ENCODE measurements at regions not wholly inside any gene's neighbourhood (a gene's known extent, or its start where the extent isn't known, plus 50 kb on each side); places are given as distances from the start of the nearest gene placed in this dataset.

DNA sequence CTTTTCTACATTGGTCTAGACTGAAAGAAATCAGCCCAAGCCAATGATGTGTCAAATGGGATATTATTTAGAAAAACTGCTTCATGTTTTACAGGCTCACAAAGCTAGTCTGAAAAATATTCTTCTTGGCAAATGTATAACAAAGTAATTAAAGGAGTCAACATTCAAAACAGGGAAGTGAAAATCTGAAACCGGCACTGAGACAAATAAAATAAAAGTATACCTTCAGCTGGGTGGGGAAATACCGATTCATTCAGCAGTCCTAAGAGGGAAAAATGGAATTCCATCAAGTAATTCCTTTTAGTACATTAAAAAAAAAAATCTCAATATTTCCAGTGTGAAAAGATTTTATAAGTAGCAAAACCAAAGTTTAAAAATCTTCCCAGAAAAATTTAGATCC, 259.6 kb upstream of the SLC24A2 start:
- Histone ChIP-seq H3K9me3 (ENCODE audit: control insufficient read depth, insufficient read depth, low read length) (no peaks in the 10 kb centered on the region), H3K9ac (ENCODE audit: low read depth, low read length) (no peak overlapping the region), H3K4me1 (ENCODE audit: insufficient read depth, low read length) (no peaks in the 10 kb centered on the region), H3K36me3 (ENCODE audit: insufficient read depth, low read length) (no peaks in the 10 kb centered on the region)

DNA sequence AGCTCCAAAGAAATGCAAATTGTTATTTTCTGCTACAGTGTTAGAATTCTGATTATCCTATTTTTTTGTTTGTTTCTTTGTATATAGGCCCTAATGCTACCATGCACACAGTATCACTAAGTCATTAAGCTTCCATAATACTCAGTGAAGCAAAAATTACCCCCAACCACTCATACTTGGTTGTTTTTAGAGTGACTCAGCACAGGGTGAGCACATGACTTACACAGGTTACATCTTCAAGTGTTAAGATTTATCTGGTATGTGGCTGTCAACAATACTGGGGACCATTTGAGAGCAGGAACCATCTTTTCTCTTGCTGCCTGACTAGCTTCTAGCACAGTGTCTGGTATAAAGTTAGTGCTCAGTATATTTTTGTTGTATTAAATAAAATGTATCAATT, 255.8 kb upstream of the SLC24A2 start:
- Histone ChIP-seq H3K4me1 (ENCODE audit: insufficient read depth, low read length) (peaks cover 21% of the 10 kb centered on the region), H3K9me3 (ENCODE audit: control insufficient read depth, insufficient read depth, low read length) (no peaks in the 10 kb centered on the region), H3K36me3 (ENCODE audit: insufficient read depth, low read length) (no peaks in the 10 kb centered on the region), H3K9ac (ENCODE audit: low read depth, low read length) (no peak overlapping the region)

DNA sequence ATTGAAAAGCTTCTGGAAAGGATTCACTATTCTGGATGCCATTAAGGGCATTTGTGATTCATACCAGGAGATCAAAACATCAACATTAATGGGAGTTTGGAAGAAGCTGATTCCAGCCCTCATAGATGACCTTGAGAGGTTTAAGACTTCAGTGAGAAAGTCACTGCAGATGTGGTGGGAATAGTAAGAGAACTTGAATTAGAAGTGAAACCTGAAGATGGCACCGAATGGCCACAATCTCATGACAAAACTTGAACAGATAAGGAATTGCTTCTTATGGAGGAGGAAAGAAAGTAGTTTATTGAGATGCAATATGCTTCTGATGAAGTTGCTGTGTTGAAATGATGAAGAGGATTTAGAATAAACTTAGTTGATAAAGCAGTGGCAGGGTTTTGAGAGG, 254.6 kb upstream of the SLC24A2 start:
- Histone ChIP-seq H3K9ac (ENCODE audit: low read depth, low read length) (no peak overlapping the region), H3K36me3 (ENCODE audit: insufficient read depth, low read length) (no peaks in the 10 kb centered on the region), H3K9me3 (ENCODE audit: control insufficient read depth, insufficient read depth, low read length) (no peaks in the 10 kb centered on the region), H3K4me1 (ENCODE audit: insufficient read depth, low read length) (peaks cover 23% of the 10 kb centered on the region)

DNA sequence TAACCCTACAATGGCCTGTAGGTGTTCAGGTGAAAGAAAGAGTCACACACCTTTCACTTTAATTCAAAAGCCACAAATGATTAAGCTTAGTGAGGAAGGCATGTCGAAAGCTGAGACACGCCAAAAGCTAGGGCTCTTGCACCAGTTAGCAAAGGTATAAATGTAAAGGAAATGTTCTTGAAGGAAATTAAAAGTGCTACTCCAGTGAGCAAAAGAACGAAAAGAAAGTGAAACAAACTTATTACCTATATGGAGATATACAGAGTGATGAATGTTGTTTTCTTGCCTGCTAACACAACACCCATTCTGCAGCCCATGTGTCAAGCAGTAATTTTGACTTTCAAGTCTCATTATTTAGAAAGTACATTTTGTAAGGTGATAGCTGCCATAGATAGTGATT, 254.2 kb upstream of the SLC24A2 start:
- peaks cover 28% of the 10 kb centered on the region for H3K4me1 ChIP-seq (ENCODE audit: insufficient read depth, low read length)
- H3K36me3 ChIP-seq (ENCODE audit: insufficient read depth, low read length), result no peaks in the 10 kb centered on the region
- no peaks in the 10 kb centered on the region for H3K9me3 ChIP-seq (ENCODE audit: control insufficient read depth, insufficient read depth, low read length)
- no peak overlapping the region for H3K9ac ChIP-seq (ENCODE audit: low read depth, low read length)

DNA sequence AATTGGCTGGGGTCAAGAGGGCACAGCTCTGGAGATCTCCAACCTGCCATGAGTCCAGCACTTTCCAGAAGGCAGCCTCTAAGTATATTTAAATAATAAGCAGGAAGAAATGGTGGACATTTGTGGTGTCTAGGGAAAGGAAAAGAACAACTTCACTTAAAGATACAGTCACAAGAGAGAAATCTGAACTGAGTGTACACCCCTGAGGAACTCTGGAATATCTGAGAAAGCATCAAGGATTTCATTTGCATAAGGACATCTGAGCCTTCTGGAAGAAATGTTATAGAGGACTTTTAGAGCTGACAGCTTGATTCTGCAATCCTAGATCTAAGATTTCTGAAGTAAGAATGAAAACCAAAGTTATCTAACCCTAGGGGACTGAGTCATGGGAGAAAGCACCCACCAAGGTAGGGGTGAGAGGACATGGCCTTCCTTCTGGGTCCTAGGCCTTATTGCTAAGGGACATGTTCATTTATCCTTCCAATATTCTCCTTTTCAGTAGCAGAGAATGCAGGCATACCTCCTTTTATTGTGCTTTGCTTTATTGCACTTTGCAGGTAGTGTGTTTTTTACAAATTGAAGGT, 253.4 kb upstream of the SLC24A2 start:
- Histone ChIP-seq H3K9ac (ENCODE audit: low read depth, low read length) (no peak overlapping the region), H3K36me3 (ENCODE audit: insufficient read depth, low read length) (no peaks in the 10 kb centered on the region), H3K4me1 (ENCODE audit: insufficient read depth, low read length) (peaks cover 28% of the 10 kb centered on the region), H3K9me3 (ENCODE audit: control insufficient read depth, insufficient read depth, low read length) (no peaks in the 10 kb centered on the region)

DNA sequence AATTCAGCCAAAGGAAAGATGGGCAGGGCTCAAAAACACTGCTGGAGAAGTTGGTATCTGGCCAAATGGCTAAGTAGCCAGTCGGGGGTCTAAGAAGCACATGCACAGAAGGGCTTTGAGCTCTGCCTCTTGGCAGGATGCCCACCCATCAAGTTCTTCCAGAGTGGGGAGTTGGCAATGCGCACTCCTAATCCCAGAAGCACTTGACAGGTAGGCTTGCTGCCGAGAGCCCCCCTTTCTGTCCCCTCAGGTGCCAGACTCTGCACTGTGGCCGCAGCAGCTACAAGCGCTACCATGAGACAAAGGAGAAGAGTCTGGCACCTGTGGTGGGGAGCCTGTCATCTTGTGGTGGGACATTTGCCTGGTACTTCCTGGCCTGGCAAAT, 252.9 kb upstream of the SLC24A2 start:
- Histone ChIP-seq H3K36me3 (ENCODE audit: insufficient read depth, low read length) (no peaks in the 10 kb centered on the region), H3K9ac (ENCODE audit: low read depth, low read length) (no peak overlapping the region), H3K9me3 (ENCODE audit: control insufficient read depth, insufficient read depth, low read length) (no peaks in the 10 kb centered on the region), H3K4me1 (ENCODE audit: insufficient read depth, low read length) (peaks cover 28% of the 10 kb centered on the region)

DNA sequence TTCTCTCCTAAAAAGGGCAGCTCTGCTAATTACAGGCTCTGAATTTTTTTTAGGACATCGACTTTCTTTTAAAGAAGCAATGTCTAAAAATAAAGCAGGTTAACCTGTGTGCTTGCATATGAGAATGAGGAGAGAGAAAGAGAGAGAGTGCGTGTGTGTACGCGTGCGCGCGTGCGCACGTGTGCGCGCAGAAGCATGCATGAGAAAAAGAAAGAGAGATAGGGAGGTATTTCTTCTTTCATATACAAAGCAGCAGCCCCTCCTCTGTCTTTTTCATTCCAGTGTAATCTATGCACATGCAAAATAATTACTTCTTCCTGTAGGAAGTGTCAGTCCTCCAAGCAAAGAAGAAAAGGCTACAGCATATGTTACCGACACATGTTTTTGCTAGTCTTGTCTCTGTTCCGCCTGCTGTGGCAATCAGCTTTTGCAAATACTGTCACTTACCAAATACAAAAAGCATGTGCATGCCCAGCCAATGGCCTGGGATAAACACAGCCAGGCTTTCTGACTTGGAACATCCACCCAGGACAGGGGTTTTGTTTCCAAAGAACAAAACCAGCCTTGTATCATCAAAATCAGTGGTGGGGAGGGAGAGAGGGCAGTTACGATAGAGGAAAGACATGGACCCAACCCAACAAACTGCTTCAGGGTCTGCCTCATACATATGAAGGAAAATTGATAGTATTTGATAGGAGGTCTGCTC, 252.3 kb upstream of the SLC24A2 start:
- H3K36me3 ChIP-seq (ENCODE audit: insufficient read depth, low read length), result no peaks in the 10 kb centered on the region
- H3K9ac ChIP-seq (ENCODE audit: low read depth, low read length), result no peak overlapping the region
- H3K4me1 ChIP-seq (ENCODE audit: insufficient read depth, low read length), result peaks cover 28% of the 10 kb centered on the region
- no peaks in the 10 kb centered on the region for H3K9me3 ChIP-seq (ENCODE audit: control insufficient read depth, insufficient read depth, low read length)

DNA sequence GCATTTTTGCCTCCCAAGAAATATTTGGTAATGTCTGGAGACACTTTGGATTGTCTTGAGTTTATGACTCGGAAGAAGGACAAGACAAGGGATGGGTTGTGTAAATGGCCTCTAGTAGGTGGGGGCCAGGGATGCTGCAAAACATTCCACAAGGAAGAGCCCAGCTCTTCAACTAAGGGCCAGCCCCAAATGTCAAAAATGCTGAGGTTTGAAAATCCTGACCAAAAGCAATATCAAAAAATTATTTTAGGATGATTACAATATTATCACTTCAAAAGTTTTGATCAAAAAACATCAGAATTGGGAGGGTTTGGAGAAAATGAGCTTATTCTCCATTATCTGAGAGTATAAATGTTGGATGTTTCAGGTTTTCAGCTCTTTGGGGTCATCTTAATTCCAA, 248.9 kb upstream of the SLC24A2 start:
- Histone ChIP-seq H3K9ac (ENCODE audit: low read depth, low read length) (no peak overlapping the region), H3K36me3 (ENCODE audit: insufficient read depth, low read length) (no peaks in the 10 kb centered on the region), H3K4me1 (ENCODE audit: insufficient read depth, low read length) (peaks cover 28% of the 10 kb centered on the region), H3K9me3 (ENCODE audit: control insufficient read depth, insufficient read depth, low read length) (no peaks in the 10 kb centered on the region)

DNA sequence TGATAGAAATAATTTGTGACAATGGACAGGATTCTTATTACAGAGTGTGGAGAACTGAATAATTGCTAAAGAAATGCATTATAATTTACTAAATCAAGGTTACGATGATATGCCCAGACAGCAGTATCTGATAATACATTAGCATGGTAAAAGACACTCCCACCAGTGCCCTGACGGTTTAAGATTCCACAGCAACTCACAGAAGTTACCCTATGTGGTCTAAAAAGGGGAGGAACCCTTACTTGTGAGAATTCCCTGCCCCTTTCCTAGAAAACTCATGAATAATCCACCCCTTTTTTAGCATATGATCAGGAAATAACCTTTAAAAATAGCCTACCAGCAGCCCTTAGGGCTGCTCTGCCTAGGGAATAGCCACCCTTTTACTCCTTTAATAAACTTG, 244.7 kb upstream of the SLC24A2 start:
- H3K9ac ChIP-seq (ENCODE audit: low read depth, low read length), result no peak overlapping the region
- H3K4me1 ChIP-seq (ENCODE audit: insufficient read depth, low read length), result peaks cover 11% of the 10 kb centered on the region
- no peaks in the 10 kb centered on the region for H3K36me3 ChIP-seq (ENCODE audit: insufficient read depth, low read length)
- H3K9me3 ChIP-seq (ENCODE audit: control insufficient read depth, insufficient read depth, low read length), result no peaks in the 10 kb centered on the region

DNA sequence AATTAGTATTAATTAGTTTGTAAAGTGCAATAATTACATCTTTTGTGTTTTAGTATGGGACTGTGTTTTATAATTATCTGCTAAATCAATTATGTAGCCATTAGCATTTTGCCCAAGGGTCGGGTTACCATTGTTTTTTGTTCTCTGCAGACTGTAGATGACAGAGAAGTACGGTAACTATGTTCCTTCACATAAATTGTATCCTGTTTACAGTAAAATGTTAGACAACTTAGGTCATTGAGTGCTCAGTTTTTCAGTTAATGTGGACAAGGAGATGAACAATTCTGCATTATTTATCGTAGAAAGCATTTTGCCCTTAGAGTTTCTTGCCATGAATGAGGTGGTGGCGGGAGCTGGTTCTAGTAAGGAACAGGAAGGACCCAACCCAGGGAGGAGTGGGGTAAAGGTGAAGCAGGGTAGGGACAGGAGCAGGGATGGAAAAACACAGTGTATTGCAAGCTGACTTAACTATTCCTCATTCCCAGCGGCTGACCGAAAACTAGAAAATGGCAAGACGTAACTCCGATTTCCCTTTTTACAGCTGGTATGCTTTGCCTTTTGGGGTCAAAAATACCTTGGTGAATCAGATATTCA, 243.7 kb upstream of the SLC24A2 start:
- no peaks in the 10 kb centered on the region for H3K9me3 ChIP-seq (ENCODE audit: control insufficient read depth, insufficient read depth, low read length)
- peaks cover 5% of the 10 kb centered on the region for H3K4me1 ChIP-seq (ENCODE audit: insufficient read depth, low read length)
- H3K36me3 ChIP-seq (ENCODE audit: insufficient read depth, low read length), result no peaks in the 10 kb centered on the region
- H3K9ac ChIP-seq (ENCODE audit: low read depth, low read length), result no peak overlapping the region

DNA sequence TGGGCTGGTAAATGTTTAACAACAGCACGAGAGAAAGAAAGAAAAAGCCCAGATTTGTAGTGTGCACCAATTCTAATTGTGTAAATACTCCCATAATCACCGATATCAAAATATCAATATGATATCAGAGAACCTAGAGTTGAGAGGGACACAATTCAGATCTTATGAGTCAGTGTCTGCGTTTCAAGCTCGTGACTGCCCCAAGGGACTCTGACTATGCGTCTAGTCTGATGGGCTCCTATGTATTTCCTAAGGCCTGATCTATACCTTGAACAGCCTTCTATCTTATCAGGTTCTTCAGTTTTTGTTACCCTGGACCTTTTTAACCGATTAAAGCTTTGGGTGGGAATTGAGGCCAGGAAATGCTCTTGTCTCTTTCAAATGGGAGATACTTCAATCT, 243.0 kb upstream of the SLC24A2 start:
- Histone ChIP-seq H3K9me3 (ENCODE audit: control insufficient read depth, insufficient read depth, low read length) (no peaks in the 10 kb centered on the region), H3K4me1 (ENCODE audit: insufficient read depth, low read length) (peaks cover 5% of the 10 kb centered on the region), H3K36me3 (ENCODE audit: insufficient read depth, low read length) (no peaks in the 10 kb centered on the region), H3K9ac (ENCODE audit: low read depth, low read length) (no peak overlapping the region)

DNA sequence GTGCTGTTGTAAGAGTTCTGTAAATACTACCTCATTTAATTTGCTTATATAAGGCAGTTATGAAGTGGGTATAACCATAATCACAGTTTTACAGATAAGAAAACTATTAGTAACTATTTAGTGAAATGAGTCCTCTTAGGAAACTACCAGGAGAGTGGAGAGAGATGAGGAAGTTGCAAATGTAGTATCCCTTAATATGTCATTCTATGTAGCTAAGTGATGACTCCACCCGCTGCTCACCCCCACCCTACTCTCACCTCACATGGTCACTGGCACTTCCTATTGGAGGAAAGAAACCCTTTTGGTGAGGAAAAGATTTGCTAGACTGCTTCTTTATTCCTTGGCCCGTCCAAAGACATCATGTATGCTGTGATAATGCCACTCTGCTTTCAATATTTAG, 241.8 kb upstream of the SLC24A2 start:
- Histone ChIP-seq H3K36me3 (ENCODE audit: insufficient read depth, low read length) (no peaks in the 10 kb centered on the region), H3K4me1 (ENCODE audit: insufficient read depth, low read length) (peaks cover 5% of the 10 kb centered on the region), H3K9ac (ENCODE audit: low read depth, low read length) (no peak overlapping the region), H3K9me3 (ENCODE audit: control insufficient read depth, insufficient read depth, low read length) (no peaks in the 10 kb centered on the region)

DNA sequence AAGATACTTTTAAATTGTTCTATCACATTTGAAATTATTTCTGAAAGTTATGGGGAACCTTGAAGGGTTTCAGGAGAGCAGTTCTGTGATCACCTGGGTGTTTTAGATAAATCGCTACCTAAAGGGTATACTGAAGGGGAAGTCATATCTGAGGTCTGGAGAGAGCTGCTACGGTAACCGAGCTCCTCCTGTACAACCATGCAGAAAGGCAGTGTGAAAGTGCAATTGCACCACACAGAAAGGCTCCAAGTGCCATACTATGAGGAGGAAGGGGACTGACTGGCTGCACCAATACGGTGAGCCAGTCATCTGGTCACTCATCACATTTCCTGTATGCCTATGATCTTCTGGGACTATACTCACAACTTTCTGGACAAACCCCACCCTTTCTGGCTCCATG, 241.4 kb upstream of the SLC24A2 start:
- Histone ChIP-seq H3K4me1 (ENCODE audit: insufficient read depth, low read length) (peaks cover 5% of the 10 kb centered on the region), H3K9me3 (ENCODE audit: control insufficient read depth, insufficient read depth, low read length) (no peaks in the 10 kb centered on the region), H3K9ac (ENCODE audit: low read depth, low read length) (no peak overlapping the region), H3K36me3 (ENCODE audit: insufficient read depth, low read length) (no peaks in the 10 kb centered on the region)

DNA sequence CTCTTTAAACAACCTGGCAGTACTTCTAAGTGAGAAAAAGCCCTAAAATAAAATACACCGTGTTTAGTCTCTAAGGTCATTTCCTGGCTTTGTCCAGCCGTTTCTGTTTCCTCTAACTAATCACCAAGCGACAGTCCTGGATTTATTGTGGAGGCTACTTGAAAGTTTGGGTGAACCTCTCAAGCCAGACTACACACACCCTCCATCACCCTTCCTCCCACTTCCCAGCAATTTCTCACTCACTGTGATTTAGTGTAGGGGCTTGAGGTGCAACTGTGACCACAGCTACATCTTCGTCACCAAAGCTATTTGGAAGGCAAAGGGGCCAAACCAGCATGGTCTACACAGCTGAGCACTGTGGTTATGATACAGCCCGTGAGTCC, 240.0 kb upstream of the SLC24A2 start:
- Histone ChIP-seq H3K36me3 (ENCODE audit: insufficient read depth, low read length) (no peaks in the 10 kb centered on the region), H3K9me3 (ENCODE audit: control insufficient read depth, insufficient read depth, low read length) (no peaks in the 10 kb centered on the region), H3K9ac (ENCODE audit: low read depth, low read length) (no peak overlapping the region)

DNA sequence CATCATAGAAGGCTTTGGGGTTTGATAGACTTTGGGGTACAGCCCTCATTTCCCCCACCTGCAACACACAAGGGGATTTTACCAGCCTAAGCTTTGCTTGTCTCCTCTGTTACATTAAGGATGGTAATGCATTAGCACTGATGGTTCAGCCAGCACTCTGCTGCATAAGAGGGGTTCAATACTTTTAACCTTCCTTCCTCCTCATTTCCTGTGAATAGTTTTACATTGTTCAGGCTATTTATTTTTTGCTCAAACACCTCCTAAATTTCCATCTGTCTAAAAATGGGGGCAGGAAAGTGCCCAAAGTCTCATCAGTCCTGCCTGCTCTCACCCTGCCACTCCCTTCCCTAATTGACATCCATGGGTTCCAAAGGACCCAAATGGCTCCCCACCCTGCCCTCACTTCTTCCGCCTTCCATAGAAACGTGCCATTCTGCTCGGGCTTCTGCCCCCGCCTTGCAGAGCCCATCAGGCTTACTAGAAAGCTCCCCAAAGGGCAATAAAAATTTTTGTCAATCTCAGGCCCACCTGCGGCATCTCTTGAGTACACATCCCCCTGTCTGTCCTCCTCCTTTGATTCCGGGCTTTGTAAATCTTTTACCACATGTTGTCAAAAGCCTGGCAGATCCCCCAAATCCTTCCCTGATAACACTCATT, 239.5 kb upstream of the SLC24A2 start:
- H3K9ac ChIP-seq (ENCODE audit: low read depth, low read length), result no peak overlapping the region
- no peaks in the 10 kb centered on the region for H3K9me3 ChIP-seq (ENCODE audit: control insufficient read depth, insufficient read depth, low read length)
- no peaks in the 10 kb centered on the region for H3K36me3 ChIP-seq (ENCODE audit: insufficient read depth, low read length)
- peaks cover 5% of the 10 kb centered on the region for H3K4me1 ChIP-seq (ENCODE audit: insufficient read depth, low read length)

More for the DNA sequence above, 240.0 kb upstream of the SLC24A2 start:
- peaks cover 5% of the 10 kb centered on the region for H3K4me1 ChIP-seq (ENCODE audit: insufficient read depth, low read length)
